ENCODE measurements at regions not wholly inside any gene's neighbourhood (a gene's known extent, or its start where the extent isn't known, plus 50 kb on each side); places are given as distances from the start of the nearest gene placed in this dataset.

GRCh38 chr5:33277061-33277650 is 163.6 kb upstream of the TARS1 start:
- H3K27me3 Mint-ChIP-seq (ENCODE audit: low read depth in 3 of 3) = peaks cover 0 to 3% (median 0%) of the 10 kb centered on the region in 3 donors
- no peaks in the 10 kb centered on the region for H3K36me3 Mint-ChIP-seq
- no peak overlapping the region for H3K27ac Mint-ChIP-seq
- no peaks in the 10 kb centered on the region for H3K4me1 Mint-ChIP-seq
- no peak for DNase-seq
- H3K4me3 Mint-ChIP-seq = no peak overlapping the region
- peaks cover 0 to 11% (median 3%) of the 10 kb centered on the region in 6 donors for H3K9me3 Mint-ChIP-seq

- Mint-ChIP-seq H3K27ac (no peak overlapping the region), H3K36me3 (no peaks in the 10 kb centered on the region), H3K4me3 (no peak overlapping the region), H3K9me3 (peaks cover 0 to 12% (median 4%) of the 10 kb centered on the region in 6 donors), H3K4me1 (no peaks in the 10 kb centered on the region), H3K27me3 (ENCODE audit: low read depth in 3 of 3) (peaks cover 0 to 3% (median 0%) of the 10 kb centered on the region in 3 donors)
- no peak for DNase-seq
Measured at GRCh38 chr5:33281431-33281843, 159.3 kb upstream of the TARS1 start.

GRCh38 chr5:33282157-33282556 is 158.6 kb upstream of the TARS1 start:
- no peak for DNase-seq
- H3K9me3 Mint-ChIP-seq = peaks cover 0 to 11% (median under 1%) of the 10 kb centered on the region in 6 donors
- H3K36me3 Mint-ChIP-seq = no peaks in the 10 kb centered on the region
- H3K27me3 Mint-ChIP-seq (ENCODE audit: low read depth in 3 of 3) = peaks cover 0 to 3% (median 0%) of the 10 kb centered on the region in 3 donors
- H3K4me1 Mint-ChIP-seq = no peaks in the 10 kb centered on the region
- H3K4me3 Mint-ChIP-seq = no peak overlapping the region
- H3K27ac Mint-ChIP-seq = no peak overlapping the region

GRCh38 chr5:33282696-33283095 is 158.1 kb upstream of the TARS1 start:
- H3K27ac Mint-ChIP-seq = no peak overlapping the region
- H3K36me3 Mint-ChIP-seq = no peaks in the 10 kb centered on the region
- H3K27me3 Mint-ChIP-seq (ENCODE audit: low read depth in 3 of 3) = peaks cover 0 to 3% (median 0%) of the 10 kb centered on the region in 3 donors
- H3K4me1 Mint-ChIP-seq = no peaks in the 10 kb centered on the region
- no peak for DNase-seq
- no peak overlapping the region for H3K4me3 Mint-ChIP-seq
- peaks cover 0 to 11% (median 0%) of the 10 kb centered on the region in 6 donors for H3K9me3 Mint-ChIP-seq

- Mint-ChIP-seq H3K9me3 (peaks cover 0 to 8% (median 0%) of the 10 kb centered on the region in 6 donors), H3K27ac (no peak overlapping the region), H3K27me3 (ENCODE audit: low read depth in 3 of 3) (peaks cover 0 to 2% (median 0%) of the 10 kb centered on the region in 3 donors), H3K36me3 (no peaks in the 10 kb centered on the region), H3K4me1 (no peaks in the 10 kb centered on the region), H3K4me3 (no peak overlapping the region)
- no peak for DNase-seq
Measured at GRCh38 chr5:33283243-33283642, 157.5 kb upstream of the TARS1 start.

- DNase-seq = no peak
- Mint-ChIP-seq H3K27ac (no peak overlapping the region), H3K4me1 (no peaks in the 10 kb centered on the region), H3K4me3 (no peak overlapping the region), H3K36me3 (no peaks in the 10 kb centered on the region), H3K27me3 (ENCODE audit: low read depth in 3 of 3) (no peaks in the 10 kb centered on the region), H3K9me3 (peaks cover 0 to 8% (median 0%) of the 10 kb centered on the region in 6 donors)
Measured at GRCh38 chr5:33284681-33285080, 156.1 kb upstream of the TARS1 start.

- Mint-ChIP-seq H3K36me3 (no peaks in the 10 kb centered on the region), H3K27me3 (ENCODE audit: low read depth in 3 of 3) (no peaks in the 10 kb centered on the region), H3K27ac (no peak overlapping the region), H3K4me3 (no peak overlapping the region), H3K9me3 (peaks cover 0 to 12% (median under 1%) of the 10 kb centered on the region in 6 donors), H3K4me1 (no peaks in the 10 kb centered on the region)
- no peak for DNase-seq
Measured at GRCh38 chr5:33287242-33287641, 153.5 kb upstream of the TARS1 start.

- peaks cover 0 to 7% (median under 1%) of the 10 kb centered on the region in 6 donors for H3K9me3 Mint-ChIP-seq
- no peaks in the 10 kb centered on the region for H3K36me3 Mint-ChIP-seq
- no peak for DNase-seq
- no peak overlapping the region for H3K4me3 Mint-ChIP-seq
- H3K27ac Mint-ChIP-seq = no peak overlapping the region
- H3K4me1 Mint-ChIP-seq = no peaks in the 10 kb centered on the region
- H3K27me3 Mint-ChIP-seq (ENCODE audit: low read depth in 3 of 3) = peaks cover 0 to under 1% (median 0%) of the 10 kb centered on the region in 3 donors
Measured at GRCh38 chr5:33291216-33292000, 149.4 kb upstream of the TARS1 start.

GRCh38 chr5:33297760-33298216 is 143.0 kb upstream of the TARS1 start:
- no peak for DNase-seq
- H3K27me3 Mint-ChIP-seq (ENCODE audit: low read depth in 3 of 3) = peaks cover 0 to 2% (median 2%) of the 10 kb centered on the region in 3 donors

GRCh38 chr5:33299621-33300208 is 141.1 kb upstream of the TARS1 start:
- DNase-seq = peak in 1 of 3 donors; percentile 0
- Mint-ChIP-seq H3K9me3 (peaks cover 0 to 7% (median 0%) of the 10 kb centered on the region in 6 donors), H3K27me3 (ENCODE audit: low read depth in 3 of 3) (peaks cover 0 to 2% (median 2%) of the 10 kb centered on the region in 3 donors), H3K36me3 (no peaks in the 10 kb centered on the region), H3K4me1 (no peaks in the 10 kb centered on the region), H3K4me3 (no peak overlapping the region), H3K27ac (no peak overlapping the region)

More at GRCh38 chr5:33297760-33298216, 143.0 kb upstream of the TARS1 start:
- no peaks in the 10 kb centered on the region for H3K36me3 Mint-ChIP-seq
- H3K9me3 Mint-ChIP-seq = peaks cover 0 to 6% (median 0%) of the 10 kb centered on the region in 6 donors
- no peaks in the 10 kb centered on the region for H3K4me1 Mint-ChIP-seq
- no peak overlapping the region for H3K27ac Mint-ChIP-seq
- no peak overlapping the region for H3K4me3 Mint-ChIP-seq

- Mint-ChIP-seq H3K4me1 (no peaks in the 10 kb centered on the region), H3K36me3 (no peaks in the 10 kb centered on the region), H3K9me3 (peaks cover 0 to 8% (median 0%) of the 10 kb centered on the region in 6 donors), H3K4me3 (no peak overlapping the region), H3K27ac (no peak overlapping the region), H3K27me3 (ENCODE audit: low read depth in 3 of 3) (peaks cover 0 to 2% (median 2%) of the 10 kb centered on the region in 3 donors)
- no peak for DNase-seq
Measured at GRCh38 chr5:33300209-33300742, 140.5 kb upstream of the TARS1 start.

- H3K9me3 Mint-ChIP-seq = peaks cover 0 to 10% (median 2%) of the 10 kb centered on the region in 6 donors
- H3K4me1 Mint-ChIP-seq = no peaks in the 10 kb centered on the region
- no peaks in the 10 kb centered on the region for H3K36me3 Mint-ChIP-seq
- DNase-seq = no peak
- peaks cover 0 to 2% (median 0%) of the 10 kb centered on the region in 3 donors for H3K27me3 Mint-ChIP-seq (ENCODE audit: low read depth in 3 of 3)
- no peak overlapping the region for H3K4me3 Mint-ChIP-seq
- no peak overlapping the region for H3K27ac Mint-ChIP-seq
Measured at GRCh38 chr5:33303579-33304095, 137.1 kb upstream of the TARS1 start.

- no peak for DNase-seq
- H3K36me3 Mint-ChIP-seq = no peaks in the 10 kb centered on the region
- no peak overlapping the region for H3K27ac Mint-ChIP-seq
- no peaks in the 10 kb centered on the region for H3K4me1 Mint-ChIP-seq
- peaks cover 0 to 2% (median 0%) of the 10 kb centered on the region in 3 donors for H3K27me3 Mint-ChIP-seq (ENCODE audit: low read depth in 3 of 3)
- no peak overlapping the region for H3K4me3 Mint-ChIP-seq
- H3K9me3 Mint-ChIP-seq = peaks cover 0 to 10% (median 4%) of the 10 kb centered on the region in 6 donors
Measured at GRCh38 chr5:33304601-33305000, 136.2 kb upstream of the TARS1 start.
